Pancreas (tissue), 10 donors: ENCODE measurements at regions not wholly inside any gene's neighbourhood (a gene's known extent, or its start where the extent isn't known, plus 50 kb on each side); places are given as distances from the start of the nearest gene placed in this dataset.

Source experiments
- ATAC-seq, 4 donors: fragments of 200-7000 bp; cut with Tn5 transposase; one replicate each; pipeline versions ENCODE4 v1.8.0 to v1.9.1; 2020; ENCODE audit warnings: mild to moderate bottlenecking in 4 of 4, moderate library complexity in 4 of 4
- DNase-seq, 6 donors: peaks; one replicate each; pipeline ENCODE4 v3.0.0-alpha.2; 2020
- FAIRE-seq: peaks from 2 replicates; lab custom pipeline; 2012; peaks lifted over from hg19 to GRCh38; lab: Jason Lieb, UNC
- H3K27ac ChIP-seq, 4 donors: fragments of 200-600 bp; sonication (generic); 1 replicate in 3 of 4; 2 replicates in 1 of 4; pipeline versions ENCODE4 v1.5.0 to v1.8.0; 2020
- H3K27me3 ChIP-seq, 4 donors: fragments of 200-600 bp; one replicate each; pipeline ENCODE4 v1.8.0; 2021
- H3K36me3 ChIP-seq, 3 donors: fragments of 200-600 bp; sonication (generic) in 1 of 3; one replicate each; pipeline versions ENCODE4 v1.5.0 to v1.8.0; 2020 to 2021
- H3K4me1 ChIP-seq, 3 donors: fragments of 200-600 bp; one replicate each; pipeline ENCODE4 v1.8.0; 2021
- H3K4me3 ChIP-seq, 4 donors: fragments of 200-600 bp; sonication (generic) in 2 of 4; one replicate each; pipeline versions ENCODE4 v1.5.0 to v1.8.0; 2020 to 2021
- H3K9me3 ChIP-seq, 4 donors: fragments of 200-600 bp; one replicate each; pipeline ENCODE4 v1.8.0; 2021
- WGBS, 2 donors: extraction: QIAGEN DNeasy Blood & Tissue Kit; methylation state at CpG; one replicate each; pipeline ENCODE4 v1.1.7; 2013; 5-methylcytosine and 5-hydroxymethylcytosine counted together
- intact Hi-C, 3 donors: fragments of 100-400 bp; cut with DNase I; formaldehyde crosslinking; loops; one replicate each; pipeline versions ENCODE4 v1.11.1 to v1.14.2; 2022
- TF ChIP-seq, protein P1 (sequence below), 4 donors: fragments of 200-600 bp; sonication (generic) in 3 of 4; IDR thresholded peaks; one replicate each; pipeline versions ENCODE4 v1.5.0 to v1.8.0; 2021; ENCODE audit warnings: antibody characterized with exemption in 4 of 4
- donor health status: healthy with polysubstance abuse.
- donor health status: DM: no; HTN: no; CAD: no; lungs with moderate emphysema.
- donor health status: DM: no; HTN: no; CAD: no.
- donor health status: control.
- donor health status: control.
- donor health status: Bipolar disorder and iron deficiency.
- donor health status: DM: yes; HTN: yes; CAD: no.
- donor health status: DM: no; HTN: no; CAD: no.
- donor health status: DM: no; HTN: no; CAD: no.
- donor health status: DM: yes; HTN: yes; CAD: no.

DNA sequence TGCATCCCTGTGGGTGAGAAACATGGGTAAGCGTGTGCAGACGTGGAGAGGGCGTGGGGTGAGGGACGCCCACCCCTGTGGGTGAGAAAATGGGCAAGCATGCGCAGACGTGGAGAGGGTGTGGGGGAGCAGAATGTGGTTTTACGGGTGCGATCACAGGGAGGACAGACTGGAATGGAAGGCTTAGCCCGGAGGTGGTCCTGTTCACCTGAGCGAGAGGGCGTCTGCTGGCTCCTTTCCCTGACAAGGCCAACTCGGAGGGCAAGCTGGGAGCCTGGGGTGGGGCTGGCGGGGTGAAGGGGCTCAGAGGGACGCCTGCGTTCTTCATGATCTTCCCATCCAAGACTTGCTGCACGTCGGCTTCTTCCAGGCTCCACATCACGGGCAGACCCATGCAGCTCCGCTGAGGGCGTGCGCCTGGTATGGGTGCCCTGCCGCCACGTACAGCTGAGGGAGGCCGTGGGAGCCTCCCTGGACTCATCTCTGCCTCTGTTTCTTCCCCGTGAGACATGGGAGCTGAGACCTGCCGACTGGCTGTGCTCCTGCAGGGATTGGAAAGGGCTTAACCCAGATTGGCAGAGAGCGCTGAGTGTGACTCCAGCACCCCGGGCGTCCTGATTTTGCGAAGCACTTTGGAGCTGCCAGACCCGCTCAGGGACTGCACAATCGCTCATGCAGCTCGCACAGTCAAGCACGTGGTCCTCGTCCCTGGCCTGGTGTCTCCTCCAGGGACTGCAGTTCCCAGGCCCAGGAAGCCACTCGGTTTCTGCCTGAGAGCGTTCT, 74.3 kb upstream of the SHH start:
- Histone ChIP-seq H3K27ac (no peak overlapping the region), H3K9me3 (no peaks in the 10 kb centered on the region), H3K4me3 (no peak overlapping the region), H3K36me3 (no peaks in the 10 kb centered on the region), H3K27me3 (no peaks in the 10 kb centered on the region), H3K4me1 (no peaks in the 10 kb centered on the region)
- WGBS, 2 donors = 71 to 81% methylated on average over 37 of the region's 37 CpGs
- TF ChIP-seq, protein P1, sequence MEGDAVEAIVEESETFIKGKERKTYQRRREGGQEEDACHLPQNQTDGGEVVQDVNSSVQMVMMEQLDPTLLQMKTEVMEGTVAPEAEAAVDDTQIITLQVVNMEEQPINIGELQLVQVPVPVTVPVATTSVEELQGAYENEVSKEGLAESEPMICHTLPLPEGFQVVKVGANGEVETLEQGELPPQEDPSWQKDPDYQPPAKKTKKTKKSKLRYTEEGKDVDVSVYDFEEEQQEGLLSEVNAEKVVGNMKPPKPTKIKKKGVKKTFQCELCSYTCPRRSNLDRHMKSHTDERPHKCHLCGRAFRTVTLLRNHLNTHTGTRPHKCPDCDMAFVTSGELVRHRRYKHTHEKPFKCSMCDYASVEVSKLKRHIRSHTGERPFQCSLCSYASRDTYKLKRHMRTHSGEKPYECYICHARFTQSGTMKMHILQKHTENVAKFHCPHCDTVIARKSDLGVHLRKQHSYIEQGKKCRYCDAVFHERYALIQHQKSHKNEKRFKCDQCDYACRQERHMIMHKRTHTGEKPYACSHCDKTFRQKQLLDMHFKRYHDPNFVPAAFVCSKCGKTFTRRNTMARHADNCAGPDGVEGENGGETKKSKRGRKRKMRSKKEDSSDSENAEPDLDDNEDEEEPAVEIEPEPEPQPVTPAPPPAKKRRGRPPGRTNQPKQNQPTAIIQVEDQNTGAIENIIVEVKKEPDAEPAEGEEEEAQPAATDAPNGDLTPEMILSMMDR (IDR thresholded peaks at IDR 0.05) = no peak
- ATAC-seq (no peak), FAIRE-seq (no peak), DNase-seq (no peak)
- intact Hi-C loops = no loop called here

GRCh38 chr7:155885167-155886155, 73.2 kb upstream of the SHH start:
- Histone ChIP-seq H3K27ac (no peak overlapping the region), H3K4me3 (no peak overlapping the region), H3K4me1 (no peaks in the 10 kb centered on the region), H3K27me3 (no peaks in the 10 kb centered on the region), H3K9me3 (no peaks in the 10 kb centered on the region), H3K36me3 (no peaks in the 10 kb centered on the region)
- peak in 3 of 4 donors; percentile 54 to 71 (median 64) for ATAC-seq
- TF ChIP-seq, protein P1 (IDR thresholded peaks at IDR 0.05) = no peak
- intact Hi-C loops = no loop called here
- no peak for FAIRE-seq
- DNase-seq = no peak
- 64 to 70% methylated on average over 24 of the region's 24 CpGs for WGBS, 2 donors

GRCh38 chr7:155884225-155885166, 72.2 kb upstream of the SHH start:
- TF ChIP-seq, protein P1 (IDR thresholded peaks at IDR 0.05) = no peak
- Histone ChIP-seq H3K4me1 (no peaks in the 10 kb centered on the region), H3K27ac (no peak overlapping the region), H3K9me3 (no peaks in the 10 kb centered on the region), H3K4me3 (no peak overlapping the region), H3K36me3 (no peaks in the 10 kb centered on the region), H3K27me3 (no peaks in the 10 kb centered on the region)
- FAIRE-seq (no peak), ATAC-seq (no peak), DNase-seq (no peak)
- intact Hi-C loops = no loop called here
- 76 to 86% methylated on average over 23 to 24 of the region's 24 CpGs for WGBS, 2 donors

DNA sequence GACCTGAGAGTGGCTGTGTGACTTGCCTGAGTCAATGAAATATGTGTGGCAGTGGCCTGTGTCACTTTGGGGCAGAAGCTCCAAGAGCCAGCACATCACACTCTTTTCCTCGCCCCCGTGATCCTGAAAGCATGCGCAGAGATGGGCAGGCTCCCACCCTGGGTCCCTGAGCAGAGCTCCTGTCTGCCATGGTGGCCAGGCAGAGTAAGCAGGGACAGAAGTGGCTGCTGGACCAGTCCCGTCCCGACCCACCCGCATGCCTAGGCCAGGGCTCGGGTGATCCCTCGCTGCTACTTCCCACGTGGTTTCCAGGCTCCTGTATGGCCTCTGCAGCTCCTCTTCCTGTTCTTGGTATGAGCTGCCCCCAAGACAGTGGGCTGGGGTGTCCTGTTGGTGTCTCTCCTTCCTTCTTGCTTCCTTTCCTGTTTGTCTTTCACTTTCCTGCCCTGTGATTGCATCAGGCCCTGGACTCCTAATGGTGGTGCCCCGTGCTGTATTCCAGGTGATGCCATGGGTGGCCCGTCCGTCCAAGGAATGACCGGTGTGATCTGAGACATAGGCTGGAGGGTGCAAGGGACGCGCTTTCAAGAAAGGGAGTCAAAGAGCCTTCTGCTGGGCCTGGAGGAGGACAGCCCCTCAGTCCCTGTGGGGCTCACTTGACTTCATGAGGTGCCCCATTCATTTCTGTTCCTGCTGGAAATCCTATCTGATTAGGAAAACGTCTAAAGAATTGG, 71.4 kb upstream of the SHH start:
- Histone ChIP-seq H3K27ac (no peak overlapping the region), H3K36me3 (no peaks in the 10 kb centered on the region), H3K27me3 (no peaks in the 10 kb centered on the region), H3K4me1 (no peaks in the 10 kb centered on the region), H3K4me3 (no peak overlapping the region), H3K9me3 (no peaks in the 10 kb centered on the region)
- no peak for DNase-seq
- intact Hi-C loops = no loop called here
- no peak for FAIRE-seq
- no peak for ATAC-seq
- WGBS, 2 donors = 77 to 84% methylated on average over 16 of the region's 16 CpGs
- TF ChIP-seq, protein P1 (IDR thresholded peaks at IDR 0.05) = no peak
